HG03442 (cell line): ENCODE measurements at regions not wholly inside any gene's neighbourhood (a gene's known extent, or its start where the extent isn't known, plus 50 kb on each side); places are given as distances from the start of the nearest gene placed in this dataset.
"Not testable (repeated sequence)": the region's sequence is repeated elsewhere in the genome, so short reads cannot be mapped to it uniquely, and the experiment has no call there.

ENCODE experiments used
- ATAC-seq: cut with Tn5 transposase; IDR thresholded peaks from one replicate; pipeline ENCODE4 v1.9.1; 2021; ENCODE audit warnings: mild to moderate bottlenecking, moderate library complexity; ENCODE audit not compliant: unreplicated experiment

DNA sequence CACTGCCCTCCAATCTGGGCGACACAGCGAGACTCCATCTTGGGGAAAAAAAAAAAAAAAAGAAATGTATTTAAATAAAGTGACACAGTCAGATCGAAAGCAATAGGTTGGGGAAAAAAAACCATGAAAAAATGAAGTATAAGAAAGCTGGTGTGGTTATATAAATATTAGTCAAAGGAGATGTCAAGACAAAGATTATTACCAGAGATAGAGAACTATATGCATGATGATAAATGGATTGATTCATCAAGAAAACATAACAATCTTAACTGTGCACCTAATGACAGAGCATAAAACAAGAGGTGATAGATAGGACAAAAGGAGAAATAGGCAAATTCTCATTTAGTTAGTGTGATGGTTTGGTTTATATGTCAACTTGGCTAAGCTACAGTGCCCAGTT is 146.9 kb upstream of the AHI1 start:
- no peak for ATAC-seq

DNA sequence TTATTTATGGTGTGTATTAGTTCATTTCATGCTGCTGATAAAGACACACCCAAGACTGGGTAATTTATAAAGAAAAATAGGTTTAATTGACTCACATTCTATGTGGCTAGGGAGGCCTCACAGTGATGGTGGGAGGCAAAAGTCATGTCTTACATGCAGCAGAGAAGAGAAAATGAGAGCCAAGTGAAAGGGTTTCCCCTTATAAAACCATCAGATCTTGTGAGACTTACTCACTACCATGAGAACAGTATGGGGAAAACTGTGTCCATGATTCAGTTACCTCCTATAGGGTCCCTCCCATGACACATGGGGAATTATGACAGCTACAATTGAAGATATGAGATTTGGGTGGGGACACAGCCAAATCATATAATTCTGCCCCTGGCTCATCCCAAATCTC is 150.0 kb upstream of the AHI1 start:
- no peak for ATAC-seq

DNA sequence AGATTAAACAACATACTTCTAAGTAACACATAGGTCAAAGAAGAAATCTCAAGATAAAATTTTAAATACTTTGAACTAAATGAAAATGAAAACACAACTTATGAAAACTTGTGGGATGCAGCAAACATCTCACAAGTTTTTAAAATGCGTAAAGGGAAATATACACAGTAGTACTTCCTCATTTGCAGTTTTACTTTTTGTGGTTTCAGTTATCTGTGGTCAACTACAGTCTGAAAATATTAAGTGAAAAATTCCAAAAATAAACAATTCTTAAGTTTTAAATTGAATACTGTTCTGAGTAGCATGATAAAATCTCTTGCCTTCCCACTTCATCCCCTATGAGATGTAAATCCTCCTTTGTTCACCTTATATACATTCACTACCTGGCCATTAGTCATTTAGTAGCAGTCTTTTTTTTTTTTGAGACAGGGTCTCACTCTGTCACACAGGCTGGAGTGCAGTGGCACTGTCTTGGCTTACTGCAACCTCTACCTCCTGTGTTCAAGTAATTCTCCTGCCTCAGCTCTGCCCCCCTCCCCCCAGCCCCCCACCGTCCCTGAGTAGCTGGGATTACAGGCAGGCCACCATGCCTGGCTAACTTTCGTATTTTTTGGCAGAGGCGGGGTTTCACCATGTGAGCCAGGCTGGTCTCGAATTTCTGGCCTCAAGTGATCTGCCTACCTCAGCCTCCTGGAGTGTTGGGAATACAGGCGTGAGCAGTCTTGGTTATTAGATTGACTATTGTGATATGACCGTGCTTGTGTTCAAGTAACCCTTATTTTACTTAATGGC is 154.6 kb upstream of the AHI1 start:
- peak; percentile 96 for ATAC-seq

DNA sequence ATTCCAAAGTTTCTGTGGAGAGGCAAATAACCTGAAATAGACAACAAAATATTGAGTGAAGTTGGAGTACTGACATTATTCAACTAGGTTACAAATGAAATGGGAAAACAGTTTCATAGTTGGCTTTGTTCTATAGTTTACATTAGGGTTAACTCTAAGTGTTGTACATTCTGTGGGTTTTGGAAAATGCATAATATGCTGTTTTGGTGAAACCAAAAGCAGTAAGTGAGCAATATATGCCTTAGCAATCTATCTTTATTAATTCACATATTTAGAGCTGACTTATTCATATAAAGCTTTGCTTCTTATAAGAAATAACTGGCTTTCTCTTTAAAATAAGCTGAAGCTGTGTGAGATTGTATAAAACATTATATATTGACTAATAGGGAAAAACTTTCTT is 157.5 kb upstream of the AHI1 start:
- no peak for ATAC-seq

DNA sequence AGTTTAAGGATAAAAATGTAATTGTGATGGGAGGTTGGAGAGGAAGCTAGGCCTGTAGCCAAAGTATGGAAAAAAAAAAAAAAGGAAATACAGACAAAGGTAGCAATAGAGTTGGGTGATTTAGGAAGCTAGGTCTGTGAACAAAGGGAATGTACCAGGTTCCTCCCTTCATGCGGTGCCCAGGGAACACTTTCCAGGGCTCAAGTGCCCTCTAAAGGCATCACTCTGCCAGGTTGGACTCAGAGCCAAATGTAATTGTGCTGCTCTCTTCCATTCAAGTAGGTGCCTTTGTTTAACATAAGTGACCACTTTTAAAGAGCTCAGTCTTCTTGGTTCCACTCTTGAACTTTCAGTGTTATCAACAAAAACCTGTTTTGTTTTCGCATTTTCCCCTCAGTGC is 159.7 kb upstream of the AHI1 start:
- ATAC-seq: no peak

DNA sequence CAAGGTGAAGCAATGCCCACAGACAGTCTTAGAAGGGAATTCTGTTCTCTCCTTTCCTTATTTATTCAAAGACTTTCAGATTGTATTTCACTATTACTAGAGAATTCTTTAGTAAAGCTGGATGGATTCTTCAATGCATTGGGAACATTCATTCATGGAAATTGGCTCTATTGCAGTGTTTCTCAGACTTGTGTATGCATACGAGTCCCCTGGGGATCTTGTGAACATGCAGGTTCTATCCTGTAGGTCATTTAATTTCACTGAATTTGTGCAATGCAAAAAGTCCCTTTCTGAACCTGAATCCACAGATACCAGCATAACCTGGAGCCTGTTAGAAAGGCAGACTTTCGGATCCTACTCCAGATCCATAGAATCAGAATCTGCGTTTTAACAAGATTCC is 160.9 kb upstream of the AHI1 start:
- no peak for ATAC-seq

DNA sequence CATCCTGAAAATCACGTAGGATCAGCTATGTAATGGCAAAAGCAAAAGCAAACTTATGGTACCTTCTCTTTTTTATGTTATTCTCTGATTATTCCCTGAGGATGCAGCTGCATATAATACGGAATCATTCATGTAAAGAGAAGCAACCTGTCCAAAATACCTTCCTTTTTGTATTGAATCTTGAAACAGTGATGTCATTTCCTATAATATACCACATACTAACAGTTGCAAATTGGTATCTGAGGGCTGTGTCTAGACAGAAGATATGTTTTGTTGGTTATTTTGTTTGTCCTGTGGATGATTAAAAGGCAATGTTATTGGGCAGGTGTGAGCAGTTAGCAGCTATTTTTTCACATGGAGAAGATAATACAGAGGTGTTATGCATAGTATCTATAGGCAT is 161.4 kb upstream of the AHI1 start:
- ATAC-seq: no peak

DNA sequence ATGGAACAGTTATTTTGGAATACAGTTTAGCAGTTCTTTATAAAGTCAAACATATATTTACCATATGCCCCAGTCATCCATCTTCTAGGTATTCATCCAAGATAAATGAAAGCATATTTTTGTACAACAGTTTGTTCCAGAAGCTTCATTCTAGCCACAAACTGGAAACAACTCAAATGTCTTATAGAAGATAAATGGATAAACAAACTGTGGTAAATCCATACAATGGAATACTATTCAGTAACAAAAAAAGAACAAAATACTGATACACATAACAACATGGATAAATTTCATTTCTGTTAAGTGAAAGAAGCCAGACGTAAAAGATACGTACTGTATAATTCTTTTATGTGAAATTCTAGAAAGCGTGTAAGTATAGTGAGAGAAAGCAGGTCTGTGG is 167.0 kb upstream of the AHI1 start:
- ATAC-seq: no peak

DNA sequence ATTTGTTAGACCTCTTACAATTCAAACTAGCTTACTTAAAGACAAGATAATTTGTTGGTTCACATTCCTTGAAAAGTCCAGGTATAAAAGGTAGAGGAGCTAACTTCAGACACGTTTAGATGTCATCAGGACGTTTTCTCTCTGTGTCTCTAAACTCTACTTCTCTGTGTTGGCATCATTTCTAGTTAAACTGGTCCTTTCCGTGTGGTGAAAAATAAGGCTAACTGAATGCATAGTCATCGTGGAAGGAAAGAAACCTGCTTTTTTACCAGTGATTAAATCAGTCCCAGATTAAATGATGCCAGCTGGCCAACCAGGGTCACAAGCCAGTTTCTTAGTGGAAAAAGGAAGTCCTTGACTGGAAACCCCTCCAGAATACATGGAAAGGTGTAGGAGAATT is 168.4 kb upstream of the AHI1 start:
- ATAC-seq: no peak

DNA sequence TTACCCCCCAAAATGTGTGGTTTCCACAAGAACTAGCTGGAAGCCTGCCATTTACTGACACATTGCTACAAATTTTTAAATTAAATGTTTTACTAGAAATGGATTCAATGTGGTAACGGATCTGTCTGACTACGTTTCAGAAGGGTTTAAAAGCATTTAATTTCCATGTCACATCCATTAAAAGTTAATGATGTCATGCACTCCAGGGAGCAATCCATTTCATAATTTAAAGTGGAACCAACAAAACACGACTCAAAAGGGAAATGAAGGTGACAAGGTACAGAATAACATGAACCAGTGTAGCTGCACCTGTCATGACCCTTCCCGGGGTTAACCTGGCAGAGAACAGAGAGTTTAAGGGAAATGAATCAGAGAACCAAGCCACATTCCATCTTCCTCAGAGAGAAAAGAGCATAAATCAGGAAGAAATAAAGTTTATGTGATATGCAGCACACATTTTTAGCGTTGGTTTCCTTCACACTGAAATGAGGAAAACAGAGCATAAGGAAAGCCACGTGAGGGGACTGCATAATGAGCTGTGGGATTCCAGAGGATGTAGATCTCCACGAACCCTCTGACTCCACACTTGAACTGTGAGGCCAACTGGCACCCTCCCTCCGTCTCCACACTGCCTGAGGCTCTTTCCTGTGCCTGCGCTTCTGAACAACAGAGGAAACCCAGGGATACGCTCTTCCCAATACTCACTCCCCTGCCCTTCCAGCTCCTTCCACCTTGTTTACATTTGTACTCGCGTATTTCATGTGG is 170.3 kb upstream of the AHI1 start:
- ATAC-seq: no peak

DNA sequence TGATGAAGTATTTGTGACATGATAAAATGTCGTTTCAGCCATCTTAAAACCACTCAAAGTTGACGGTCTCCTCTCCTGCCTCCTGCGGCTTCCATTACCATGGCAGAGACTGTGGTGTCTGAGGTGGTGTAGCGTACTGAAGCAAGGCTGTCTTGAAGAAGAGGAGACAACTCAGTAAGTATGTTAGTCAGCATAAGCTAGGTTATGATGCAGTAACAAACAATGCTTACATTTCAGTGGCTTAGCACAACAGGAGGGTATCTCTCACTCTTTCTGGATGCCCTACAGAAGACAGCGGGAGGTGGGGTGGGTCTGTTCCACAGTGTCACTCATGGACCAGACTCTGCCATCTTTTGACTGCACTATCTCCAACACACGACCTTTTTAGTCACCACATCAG is 174.7 kb upstream of the AHI1 start:
- ATAC-seq: no peak

DNA sequence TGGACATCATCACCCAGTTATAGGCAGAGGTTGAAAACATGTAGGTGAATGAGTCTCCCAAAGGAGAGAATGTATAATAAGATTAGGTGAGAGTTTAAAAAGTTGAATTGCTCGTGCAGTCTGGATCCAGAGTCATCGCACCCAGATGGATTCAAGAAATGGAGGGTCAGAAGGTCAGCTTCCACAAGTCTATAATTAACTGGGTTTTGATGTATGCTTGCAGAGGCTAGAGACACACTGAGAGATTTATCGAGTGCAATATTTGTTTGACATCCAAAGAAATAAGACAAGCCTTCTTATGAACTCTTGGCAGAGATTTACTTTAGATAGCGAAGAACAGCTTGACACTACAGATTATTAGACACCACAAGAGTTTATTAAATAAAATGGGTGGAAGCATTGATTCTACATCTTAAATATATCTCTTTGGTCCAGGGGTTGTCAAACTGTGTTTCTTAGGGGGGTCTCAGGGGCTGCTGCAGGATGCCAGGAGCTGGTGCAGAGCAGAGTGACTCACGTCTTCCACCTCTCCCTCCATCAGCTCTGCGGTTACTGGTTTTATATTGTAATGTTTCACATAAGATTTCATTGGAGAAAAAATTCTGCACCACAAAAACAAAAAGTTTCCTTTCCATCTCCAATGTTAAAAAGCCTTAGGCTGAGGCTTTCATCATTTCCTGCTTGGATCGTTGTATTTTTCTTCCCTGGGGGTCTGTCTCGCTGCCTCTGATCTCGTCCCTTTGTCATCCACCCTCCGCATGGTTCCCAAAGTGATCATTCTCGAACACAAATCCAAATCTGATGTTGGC is 176.2 kb upstream of the AHI1 start:
- no peak for ATAC-seq

DNA sequence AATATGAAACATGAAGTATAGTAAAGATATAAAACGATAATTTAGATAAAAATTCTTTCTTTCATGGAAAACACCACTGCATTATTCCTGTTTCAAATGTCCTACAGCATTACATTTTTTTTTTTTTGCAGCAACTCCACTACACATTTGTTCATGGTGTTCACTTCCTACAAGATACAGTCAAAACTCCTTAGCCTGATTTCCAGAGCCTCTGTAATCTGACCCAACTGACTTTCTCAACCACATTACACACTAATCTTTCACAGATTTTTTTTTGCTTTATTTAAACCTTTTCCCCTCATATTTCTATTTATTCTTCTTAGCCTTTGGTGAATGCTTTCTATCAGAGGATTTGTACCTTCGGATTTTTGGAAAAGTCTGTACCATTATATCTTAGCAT is 176.5 kb upstream of the PDE7B start:
- ATAC-seq: no peak

DNA sequence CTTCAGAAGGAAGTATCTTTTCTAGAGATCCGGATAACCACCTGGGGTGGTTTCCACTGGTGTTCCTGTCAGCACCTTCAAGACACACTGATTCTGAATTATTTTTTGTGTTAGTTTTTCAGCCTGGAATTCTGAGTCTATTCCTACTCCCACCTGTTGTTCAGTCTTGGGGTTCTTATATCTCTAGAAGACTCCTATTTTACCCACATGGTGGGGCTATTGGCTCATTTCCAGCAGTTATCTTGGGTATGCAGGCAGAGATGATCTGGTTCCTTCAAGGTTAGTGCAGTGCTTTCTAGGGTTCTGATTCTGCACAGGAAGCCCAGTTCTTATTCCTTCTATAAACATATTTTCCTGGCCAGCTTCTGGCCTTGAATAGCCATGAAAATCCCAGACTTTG is 175.6 kb upstream of the PDE7B start:
- ATAC-seq: no peak

DNA sequence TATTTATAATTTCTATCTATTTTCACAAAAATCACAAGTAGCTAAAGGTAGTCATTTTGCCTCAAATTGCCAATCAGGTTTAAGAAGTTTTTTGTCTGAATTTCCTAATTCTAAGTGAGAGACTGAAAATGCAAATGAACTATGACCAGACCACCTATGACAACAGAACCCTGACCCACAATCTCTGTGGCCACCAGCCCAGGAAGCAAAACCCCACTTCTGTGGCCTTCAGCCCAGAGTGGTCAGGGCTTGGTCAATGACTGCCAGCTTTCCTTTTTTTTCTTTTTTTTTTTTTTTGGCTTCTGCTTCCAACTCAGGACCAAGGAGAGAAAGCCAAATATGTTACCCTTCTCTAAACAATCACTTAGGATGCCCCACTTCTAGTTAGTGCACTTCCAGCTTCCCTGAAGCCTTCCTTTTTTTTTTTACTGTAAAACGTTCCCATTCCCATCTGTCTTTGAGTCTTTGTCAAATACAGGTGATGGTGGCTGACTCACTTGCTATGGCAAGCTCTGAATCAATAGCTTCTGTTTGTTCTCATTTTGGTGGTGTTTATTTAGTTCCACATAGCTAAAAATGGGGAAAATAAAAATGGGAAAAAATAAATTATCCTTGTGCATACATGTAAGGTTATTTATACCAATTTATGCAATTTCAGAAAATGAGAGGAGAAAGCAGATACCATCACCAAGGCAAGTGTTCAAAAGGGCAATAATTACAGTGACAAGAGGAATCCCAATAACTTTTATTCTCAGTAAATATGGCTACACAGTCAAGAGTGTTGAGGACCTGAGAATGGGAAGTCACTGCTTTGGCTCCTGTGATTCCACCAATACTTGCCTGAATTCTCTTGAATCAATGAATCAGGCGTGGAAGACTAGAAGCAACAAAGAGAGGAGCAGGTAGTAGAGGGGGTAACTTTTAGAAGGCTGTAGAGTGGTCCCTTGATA is 170.3 kb upstream of the PDE7B start:
- no peak for ATAC-seq

DNA sequence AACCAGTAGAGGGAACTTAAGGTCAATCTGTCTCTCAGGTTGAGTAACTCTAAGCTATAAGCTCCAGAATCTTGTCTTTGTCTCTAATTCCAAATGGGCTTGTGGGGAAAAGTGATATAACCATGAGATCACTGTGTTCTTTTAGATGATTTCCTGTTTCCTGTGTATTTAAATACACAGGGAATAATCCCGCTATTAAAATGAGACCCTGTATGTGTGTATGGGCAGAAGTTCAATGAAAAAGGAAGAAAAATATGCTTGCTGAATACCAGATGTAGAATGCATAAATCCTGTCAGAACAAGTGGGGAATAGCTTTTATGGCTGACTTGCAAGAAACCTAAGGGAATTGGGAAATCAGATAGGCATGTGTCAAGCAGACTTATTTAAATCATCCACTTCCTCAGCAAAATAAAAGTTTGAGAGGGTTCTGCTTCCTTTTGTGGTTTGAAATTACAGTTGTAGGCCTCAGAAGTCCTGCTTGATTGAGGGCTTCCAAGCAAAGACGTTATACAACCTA is 164.7 kb upstream of the PDE7B start:
- ATAC-seq: no peak

DNA sequence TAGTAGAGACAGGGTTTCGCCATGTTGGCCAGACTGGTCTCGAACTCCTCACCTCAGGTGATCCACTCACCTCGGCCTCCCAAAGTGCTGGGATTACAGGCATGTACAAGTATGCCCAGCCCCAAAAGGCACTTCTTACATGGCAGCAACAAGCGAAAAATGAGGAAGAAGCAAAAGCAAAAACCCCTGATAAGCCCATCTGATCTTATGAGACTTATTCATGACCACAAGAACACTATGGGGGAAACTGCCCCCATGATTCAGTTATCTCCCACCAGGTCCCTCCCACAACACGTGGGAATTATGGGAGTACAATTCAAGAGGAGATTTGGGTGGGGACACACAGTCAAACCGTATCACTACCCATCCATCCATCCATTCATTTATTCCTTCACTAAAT is 163.0 kb upstream of the PDE7B start:
- ATAC-seq: not testable (repeated sequence)

DNA sequence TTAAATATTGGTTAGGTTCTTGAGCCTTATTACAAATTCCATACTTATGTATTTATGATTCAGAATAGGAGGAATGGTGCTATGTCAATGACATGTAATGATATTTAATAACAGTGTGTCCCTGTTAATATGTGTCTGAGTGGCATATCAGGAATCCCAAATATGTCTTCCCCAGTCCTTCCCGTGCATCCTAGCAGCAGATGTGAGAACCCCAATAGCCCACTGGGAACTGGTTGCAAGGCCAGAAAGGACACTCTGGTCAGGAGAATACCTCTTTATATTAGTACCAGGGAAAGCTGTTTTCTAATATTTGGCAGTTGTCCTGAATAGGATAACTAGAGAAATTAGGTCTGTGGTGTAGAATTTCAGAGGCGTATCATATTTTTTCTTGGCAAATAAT is 159.1 kb upstream of the PDE7B start:
- no peak for ATAC-seq

DNA sequence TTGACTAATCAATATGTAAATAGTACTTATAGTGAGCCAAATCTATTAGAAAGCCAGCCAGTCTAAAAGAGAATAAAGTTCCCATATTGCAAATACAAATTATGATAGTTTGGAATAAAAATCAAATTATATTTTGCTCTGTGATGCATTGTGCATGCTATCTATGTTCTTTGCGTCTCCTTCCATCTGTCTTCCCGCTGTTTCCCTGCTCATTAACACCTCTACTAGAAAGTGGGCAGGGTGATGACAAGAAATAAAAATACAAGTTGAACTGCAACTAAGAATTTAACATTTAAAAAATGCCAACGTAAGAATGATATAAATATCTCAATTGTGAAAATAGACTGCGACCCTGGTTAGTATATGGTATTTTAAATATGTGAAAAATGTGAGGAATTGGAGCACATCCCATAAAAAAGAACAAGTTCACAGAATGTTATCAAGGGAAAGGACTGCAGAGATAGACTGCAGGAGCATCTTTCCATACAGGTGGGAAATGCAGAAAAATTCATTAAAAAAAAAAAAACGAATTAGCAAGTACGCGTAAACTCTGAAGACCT is 157.6 kb upstream of the PDE7B start:
- ATAC-seq: no peak

DNA sequence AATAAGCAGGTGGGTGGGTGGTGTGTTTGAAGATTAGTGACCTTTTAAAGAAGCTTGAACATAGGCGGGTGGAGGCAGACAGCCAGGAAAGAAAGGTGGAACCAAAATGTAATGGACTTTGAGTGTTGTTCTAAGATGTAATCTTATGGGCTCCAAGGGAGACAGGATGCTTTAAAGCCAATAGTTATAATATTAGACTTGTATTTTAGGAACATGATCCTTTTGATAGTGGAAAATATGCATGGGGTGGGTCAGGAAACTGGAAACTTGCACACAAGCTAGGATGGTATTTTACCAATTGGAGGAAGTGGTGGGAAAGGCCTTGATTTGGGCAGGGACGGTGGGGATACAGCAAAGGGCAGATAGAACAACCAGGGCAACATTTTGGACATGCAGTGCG is 151.8 kb upstream of the PDE7B start:
- ATAC-seq: no peak
